ENCODE measurements at regions not wholly inside any gene's neighbourhood (a gene's known extent, or its start where the extent isn't known, plus 50 kb on each side); places are given as distances from the start of the nearest gene placed in this dataset.

GRCh38 chr4:142976482-142976881 lies 130.4 kb upstream of the INPP4B start:
- TF ChIP-seq CTCF (IDR thresholded peaks at IDR 0.05; ENCODE audit: borderline replicate concordance, extremely low read depth, low read length, poor library complexity, severe bottlenecking) (no peak), EZH2 (IDR thresholded peaks at IDR 0.05; ENCODE audit: borderline replicate concordance, low read depth, low read length, severe bottlenecking) (no peak)
